ENCODE measurements at regions not wholly inside any gene's neighbourhood (a gene's known extent, or its start where the extent isn't known, plus 50 kb on each side); places are given as distances from the start of the nearest gene placed in this dataset.

GRCh38 chr13:59121507-59121906 is 1042.2 kb downstream of the DIAPH3 start:
- Histone ChIP-seq H3K4me3 (ENCODE audit: low read length) (no peak overlapping the region), H4K20me1 (ENCODE audit: insufficient read depth, low read depth, low read length) (no peaks in the 10 kb centered on the region), H3K27ac (ENCODE audit: low read length) (no peak overlapping the region), H2AFZ (ENCODE audit: low read length) (no peak overlapping the region), H3K36me3 (ENCODE audit: insufficient read depth, low read length) (no peaks in the 10 kb centered on the region), H3K79me2 (ENCODE audit: low read length) (no peaks in the 10 kb centered on the region), H3K9me3 (ENCODE audit: low read length) (peaks cover 14% of the 10 kb centered on the region; the same call in 1 of the 2 replicates), H3K9ac (ENCODE audit: low read length) (no peak overlapping the region), H3K27me3 (ENCODE audit: low read length) (no peaks in the 10 kb centered on the region), H3K4me1 (ENCODE audit: low read length) (no peaks in the 10 kb centered on the region), H3K9me2 (replicated peaks; ENCODE audit: insufficient read depth, low read length) (no peaks in the 10 kb centered on the region), H3K4me2 (ENCODE audit: low read depth, low read length, poor library complexity, severe bottlenecking) (no peak overlapping the region)
- no peak for DNase-seq

DNA sequence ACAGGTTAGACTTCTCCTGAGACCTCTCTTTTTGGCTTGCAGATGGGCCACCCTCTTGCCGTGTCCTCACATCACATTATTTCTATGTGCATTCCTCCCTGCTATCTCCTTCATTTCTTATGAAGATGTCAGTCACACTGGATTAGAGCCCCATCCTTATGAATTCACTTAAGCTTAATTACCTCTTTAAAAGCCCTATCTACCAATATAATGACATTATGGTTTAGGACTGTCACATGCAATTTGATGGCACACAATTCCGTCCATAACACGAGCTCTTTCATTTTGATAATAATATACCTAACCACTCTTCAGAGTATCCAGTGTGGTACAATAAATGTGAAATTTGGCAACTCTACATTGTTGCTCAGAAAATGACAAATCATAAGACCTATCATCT is 1037.3 kb downstream of the DIAPH3 start:
- H3K27me3 ChIP-seq (ENCODE audit: low read length): no peaks in the 10 kb centered on the region
- no peaks in the 10 kb centered on the region for H3K79me2 ChIP-seq (ENCODE audit: low read length)
- H3K9me3 ChIP-seq (ENCODE audit: low read length): peaks cover 7% of the 10 kb centered on the region; the same call in 1 of the 2 replicates
- H4K20me1 ChIP-seq (ENCODE audit: insufficient read depth, low read depth, low read length): no peaks in the 10 kb centered on the region
- H3K4me2 ChIP-seq (ENCODE audit: low read depth, low read length, poor library complexity, severe bottlenecking): no peak overlapping the region
- H3K4me1 ChIP-seq (ENCODE audit: low read length): no peaks in the 10 kb centered on the region
- no peaks in the 10 kb centered on the region for H3K9me2 ChIP-seq (replicated peaks; ENCODE audit: insufficient read depth, low read length)
- H3K36me3 ChIP-seq (ENCODE audit: insufficient read depth, low read length): no peaks in the 10 kb centered on the region
- no peak overlapping the region for H2AFZ ChIP-seq (ENCODE audit: low read length)
- no peak overlapping the region for H3K4me3 ChIP-seq (ENCODE audit: low read length)
- no peak overlapping the region for H3K27ac ChIP-seq (ENCODE audit: low read length)
- DNase-seq: no peak
- H3K9ac ChIP-seq (ENCODE audit: low read length): no peak overlapping the region

GRCh38 chr13:59133903-59134302 is 1029.8 kb downstream of the DIAPH3 start:
- H3K9ac ChIP-seq (ENCODE audit: low read length): no peak overlapping the region

GRCh38 chr13:59144700-59145099 is 1019.0 kb downstream of the DIAPH3 start:
- no peak overlapping the region for H3K9ac ChIP-seq (ENCODE audit: low read length)
- H4K20me1 ChIP-seq (ENCODE audit: insufficient read depth, low read depth, low read length): no peaks in the 10 kb centered on the region
- no peak overlapping the region for H3K4me3 ChIP-seq (ENCODE audit: low read length)
- H3K27ac ChIP-seq (ENCODE audit: low read length): no peak overlapping the region
- no peak overlapping the region for H2AFZ ChIP-seq (ENCODE audit: low read length)
- H3K27me3 ChIP-seq (ENCODE audit: low read length): no peaks in the 10 kb centered on the region
- H3K4me2 ChIP-seq (ENCODE audit: low read depth, low read length, poor library complexity, severe bottlenecking): no peak overlapping the region
- H3K36me3 ChIP-seq (ENCODE audit: insufficient read depth, low read length): no peaks in the 10 kb centered on the region
- H3K9me2 ChIP-seq (replicated peaks; ENCODE audit: insufficient read depth, low read length): no peaks in the 10 kb centered on the region
- no peak for DNase-seq
- H3K4me1 ChIP-seq (ENCODE audit: low read length): no peaks in the 10 kb centered on the region
- H3K79me2 ChIP-seq (ENCODE audit: low read length): no peaks in the 10 kb centered on the region
- H3K9me3 ChIP-seq (ENCODE audit: low read length): no peaks in the 10 kb centered on the region

More at GRCh38 chr13:59133903-59134302, 1029.8 kb downstream of the DIAPH3 start:
- Histone ChIP-seq H4K20me1 (ENCODE audit: insufficient read depth, low read depth, low read length) (no peaks in the 10 kb centered on the region), H2AFZ (ENCODE audit: low read length) (no peak overlapping the region), H3K9me2 (replicated peaks; ENCODE audit: insufficient read depth, low read length) (no peaks in the 10 kb centered on the region), H3K27me3 (ENCODE audit: low read length) (no peaks in the 10 kb centered on the region), H3K4me3 (ENCODE audit: low read length) (no peak overlapping the region), H3K4me1 (ENCODE audit: low read length) (no peaks in the 10 kb centered on the region), H3K36me3 (ENCODE audit: insufficient read depth, low read length) (no peaks in the 10 kb centered on the region), H3K4me2 (ENCODE audit: low read depth, low read length, poor library complexity, severe bottlenecking) (no peak overlapping the region), H3K27ac (ENCODE audit: low read length) (no peak overlapping the region), H3K9me3 (ENCODE audit: low read length) (peaks cover 7% of the 10 kb centered on the region; the same call in 1 of the 2 replicates), H3K79me2 (ENCODE audit: low read length) (no peaks in the 10 kb centered on the region)
- no peak for DNase-seq

GRCh38 chr13:59145381-59145780 is 1018.3 kb downstream of the DIAPH3 start:
- no peak for DNase-seq
- Histone ChIP-seq H2AFZ (ENCODE audit: low read length) (no peak overlapping the region), H3K4me1 (ENCODE audit: low read length) (no peaks in the 10 kb centered on the region), H3K4me2 (ENCODE audit: low read depth, low read length, poor library complexity, severe bottlenecking) (no peak overlapping the region), H3K9me3 (ENCODE audit: low read length) (no peaks in the 10 kb centered on the region), H3K9ac (ENCODE audit: low read length) (no peak overlapping the region), H3K79me2 (ENCODE audit: low read length) (no peaks in the 10 kb centered on the region), H3K4me3 (ENCODE audit: low read length) (no peak overlapping the region), H4K20me1 (ENCODE audit: insufficient read depth, low read depth, low read length) (no peaks in the 10 kb centered on the region), H3K27ac (ENCODE audit: low read length) (no peak overlapping the region), H3K9me2 (replicated peaks; ENCODE audit: insufficient read depth, low read length) (no peaks in the 10 kb centered on the region), H3K27me3 (ENCODE audit: low read length) (no peaks in the 10 kb centered on the region), H3K36me3 (ENCODE audit: insufficient read depth, low read length) (no peaks in the 10 kb centered on the region)

DNA sequence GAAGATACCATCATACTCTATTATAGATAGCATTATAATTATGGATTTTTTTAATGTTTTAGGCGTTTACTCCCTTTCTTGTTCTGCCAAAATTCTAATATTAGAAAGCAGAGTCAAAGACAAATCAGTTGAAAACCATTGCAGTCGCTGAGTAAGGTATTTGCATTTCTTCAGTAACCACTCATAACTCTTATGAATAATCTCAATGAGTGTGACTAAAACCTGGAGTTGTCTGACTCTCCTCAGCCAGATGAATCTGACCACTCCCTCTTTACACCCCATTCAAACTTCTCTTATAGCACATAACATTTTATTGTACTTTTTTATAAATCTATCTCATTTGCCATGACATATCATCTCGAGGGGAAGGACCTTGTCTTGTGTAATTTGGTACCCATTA is 1006.5 kb downstream of the DIAPH3 start:
- no peaks in the 10 kb centered on the region; the same call in 1 of the 2 replicates for H3K9me2 ChIP-seq (replicated peaks; ENCODE audit: insufficient read depth, low read length)
- H3K4me1 ChIP-seq (ENCODE audit: low read length): no peaks in the 10 kb centered on the region
- H4K20me1 ChIP-seq (ENCODE audit: insufficient read depth, low read depth, low read length): no peaks in the 10 kb centered on the region
- no peak overlapping the region for H3K27ac ChIP-seq (ENCODE audit: low read length)
- DNase-seq: no peak
- no peaks in the 10 kb centered on the region for H3K36me3 ChIP-seq (ENCODE audit: insufficient read depth, low read length)
- H3K9ac ChIP-seq (ENCODE audit: low read length): no peak overlapping the region
- no peak overlapping the region for H3K4me3 ChIP-seq (ENCODE audit: low read length)
- no peak overlapping the region for H3K4me2 ChIP-seq (ENCODE audit: low read depth, low read length, poor library complexity, severe bottlenecking)
- no peaks in the 10 kb centered on the region for H3K79me2 ChIP-seq (ENCODE audit: low read length)
- no peaks in the 10 kb centered on the region for H3K27me3 ChIP-seq (ENCODE audit: low read length)
- peaks cover 4% of the 10 kb centered on the region for H3K9me3 ChIP-seq (ENCODE audit: low read length)
- H2AFZ ChIP-seq (ENCODE audit: low read length): no peak overlapping the region

DNA sequence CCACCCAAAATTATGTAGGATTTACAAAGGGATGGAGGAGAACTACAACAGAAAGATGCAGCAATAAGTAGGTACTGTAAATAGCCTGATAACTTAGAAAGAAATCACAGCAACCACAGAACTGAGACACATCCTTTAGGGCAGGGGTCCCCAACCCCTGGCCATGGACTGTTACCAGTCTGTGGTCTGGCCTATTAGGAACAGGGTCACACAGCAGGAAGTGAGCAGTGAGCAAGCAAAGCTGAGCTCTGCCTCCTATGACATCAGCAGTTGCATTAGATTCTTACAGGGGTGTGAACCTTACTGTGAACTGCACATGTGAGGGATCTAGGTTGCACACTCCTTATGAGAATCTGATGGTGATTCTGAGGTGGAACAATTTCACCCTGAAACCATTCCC is 997.6 kb downstream of the DIAPH3 start:
- Histone ChIP-seq H3K4me1 (ENCODE audit: low read length) (no peaks in the 10 kb centered on the region), H3K4me3 (ENCODE audit: low read length) (no peak overlapping the region), H4K20me1 (ENCODE audit: insufficient read depth, low read depth, low read length) (no peaks in the 10 kb centered on the region), H3K9me2 (replicated peaks; ENCODE audit: insufficient read depth, low read length) (no peaks in the 10 kb centered on the region), H3K9me3 (ENCODE audit: low read length) (peaks cover 11% of the 10 kb centered on the region), H3K4me2 (ENCODE audit: low read depth, low read length, poor library complexity, severe bottlenecking) (no peak overlapping the region), H3K27me3 (ENCODE audit: low read length) (no peaks in the 10 kb centered on the region), H2AFZ (ENCODE audit: low read length) (no peak overlapping the region), H3K27ac (ENCODE audit: low read length) (no peak overlapping the region), H3K79me2 (ENCODE audit: low read length) (no peaks in the 10 kb centered on the region), H3K9ac (ENCODE audit: low read length) (no peak overlapping the region), H3K36me3 (ENCODE audit: insufficient read depth, low read length) (no peaks in the 10 kb centered on the region)
- no peak for DNase-seq

DNA sequence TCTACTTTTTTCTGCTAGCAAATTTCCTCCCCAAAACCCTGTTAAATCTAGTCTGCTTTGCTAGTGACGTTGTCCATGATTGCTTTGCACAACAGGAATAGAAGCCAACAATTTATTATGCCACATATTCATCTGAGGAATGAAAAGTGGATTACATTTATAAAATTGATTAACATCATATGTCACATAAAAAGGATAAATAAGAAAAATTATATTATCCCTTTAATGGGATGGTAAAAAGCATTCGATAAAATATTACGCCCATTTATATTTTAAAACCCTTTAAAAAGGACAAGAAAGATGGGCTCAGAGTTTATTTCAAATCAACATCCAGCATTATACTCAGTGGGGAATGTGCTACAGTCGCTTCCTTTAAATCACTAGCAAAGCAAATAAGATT is 991.7 kb downstream of the DIAPH3 start:
- H3K4me3 ChIP-seq (ENCODE audit: low read length): no peak overlapping the region
- no peak overlapping the region for H3K27ac ChIP-seq (ENCODE audit: low read length)
- H3K27me3 ChIP-seq (ENCODE audit: low read length): no peaks in the 10 kb centered on the region
- no peak overlapping the region for H3K4me2 ChIP-seq (ENCODE audit: low read depth, low read length, poor library complexity, severe bottlenecking)
- H4K20me1 ChIP-seq (ENCODE audit: insufficient read depth, low read depth, low read length): no peaks in the 10 kb centered on the region
- no peak overlapping the region for H3K9ac ChIP-seq (ENCODE audit: low read length)
- no peak for DNase-seq
- no peak overlapping the region for H2AFZ ChIP-seq (ENCODE audit: low read length)
- H3K4me1 ChIP-seq (ENCODE audit: low read length): no peaks in the 10 kb centered on the region
- H3K9me2 ChIP-seq (replicated peaks; ENCODE audit: insufficient read depth, low read length): no peaks in the 10 kb centered on the region
- H3K79me2 ChIP-seq (ENCODE audit: low read length): no peaks in the 10 kb centered on the region
- peaks cover 2% of the 10 kb centered on the region; the same call in 1 of the 2 replicates for H3K9me3 ChIP-seq (ENCODE audit: low read length)
- no peaks in the 10 kb centered on the region for H3K36me3 ChIP-seq (ENCODE audit: insufficient read depth, low read length)

DNA sequence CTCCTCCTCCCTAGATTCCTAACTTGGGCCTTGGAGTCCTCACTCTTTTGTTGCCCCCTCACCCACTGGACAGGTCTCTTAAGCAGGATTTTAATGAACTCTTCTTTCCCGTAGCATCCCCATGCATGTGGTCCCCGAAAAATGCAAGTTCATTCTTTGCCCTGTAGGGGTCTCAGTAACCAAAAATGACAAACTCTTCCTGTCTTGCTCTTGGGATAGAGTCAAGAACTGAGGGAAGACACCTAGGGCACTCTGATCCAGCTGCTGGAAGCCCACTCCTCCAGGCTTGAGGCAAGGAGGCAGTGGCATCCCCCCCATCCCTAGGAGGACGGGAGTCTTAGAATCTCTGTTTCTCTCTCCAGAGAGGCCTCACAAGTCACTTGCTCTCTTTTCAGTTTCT is 987.0 kb downstream of the DIAPH3 start:
- Histone ChIP-seq H3K36me3 (ENCODE audit: insufficient read depth, low read length) (no peaks in the 10 kb centered on the region), H3K79me2 (ENCODE audit: low read length) (no peaks in the 10 kb centered on the region), H3K27ac (ENCODE audit: low read length) (no peak overlapping the region), H3K9me3 (ENCODE audit: low read length) (no peaks in the 10 kb centered on the region), H3K4me2 (ENCODE audit: low read depth, low read length, poor library complexity, severe bottlenecking) (no peak overlapping the region), H3K9me2 (replicated peaks; ENCODE audit: insufficient read depth, low read length) (no peaks in the 10 kb centered on the region), H3K27me3 (ENCODE audit: low read length) (no peaks in the 10 kb centered on the region), H3K4me1 (ENCODE audit: low read length) (no peaks in the 10 kb centered on the region), H3K4me3 (ENCODE audit: low read length) (no peak overlapping the region), H4K20me1 (ENCODE audit: insufficient read depth, low read depth, low read length) (no peaks in the 10 kb centered on the region), H2AFZ (ENCODE audit: low read length) (no peak overlapping the region), H3K9ac (ENCODE audit: low read length) (no peak overlapping the region)
- peak; percentile 64 for DNase-seq
